ENCODE measurements at regions not wholly inside any gene's neighbourhood (a gene's known extent, or its start where the extent isn't known, plus 50 kb on each side); places are given as distances from the start of the nearest gene placed in this dataset.

- peaks cover 56% of the 10 kb centered on the region for H3K27me3 ChIP-seq (replicated peaks; ENCODE audit: control insufficient read depth, insufficient read depth, low read length)
- H3K36me3 ChIP-seq (ENCODE audit: control insufficient read depth, insufficient read depth, low read length, severe bottlenecking): no peaks in the 10 kb centered on the region
- no peak overlapping the region for H3K9ac ChIP-seq (ENCODE audit: low read length)
- H3K4me3 ChIP-seq (ENCODE audit: low read length): no peak overlapping the region
- no peaks in the 10 kb centered on the region for H3K9me3 ChIP-seq (ENCODE audit: control insufficient read depth, low read length)
- DNase-seq (ENCODE audit: low read depth): no peak
- peaks cover 10% of the 10 kb centered on the region for H3K4me1 ChIP-seq (ENCODE audit: control insufficient read depth, insufficient read depth, low read length)
Observed at GRCh38 chr5:133881576-133882388, 86.6 kb downstream of the C5orf15 start.

GRCh38 chr5:133878236-133878555 is 90.2 kb downstream of the C5orf15 start:
- Histone ChIP-seq H3K4me1 (ENCODE audit: control insufficient read depth, insufficient read depth, low read length) (peaks cover 4% of the 10 kb centered on the region), H3K27me3 (replicated peaks; ENCODE audit: control insufficient read depth, insufficient read depth, low read length) (peaks cover 41% of the 10 kb centered on the region), H3K9me3 (ENCODE audit: control insufficient read depth, low read length) (peaks cover 4% of the 10 kb centered on the region), H3K36me3 (ENCODE audit: control insufficient read depth, insufficient read depth, low read length, severe bottlenecking) (no peaks in the 10 kb centered on the region), H3K9ac (ENCODE audit: low read length) (no peak overlapping the region), H3K4me3 (ENCODE audit: low read length) (no peak overlapping the region)
- DNase-seq (ENCODE audit: low read depth): no peak

DNA sequence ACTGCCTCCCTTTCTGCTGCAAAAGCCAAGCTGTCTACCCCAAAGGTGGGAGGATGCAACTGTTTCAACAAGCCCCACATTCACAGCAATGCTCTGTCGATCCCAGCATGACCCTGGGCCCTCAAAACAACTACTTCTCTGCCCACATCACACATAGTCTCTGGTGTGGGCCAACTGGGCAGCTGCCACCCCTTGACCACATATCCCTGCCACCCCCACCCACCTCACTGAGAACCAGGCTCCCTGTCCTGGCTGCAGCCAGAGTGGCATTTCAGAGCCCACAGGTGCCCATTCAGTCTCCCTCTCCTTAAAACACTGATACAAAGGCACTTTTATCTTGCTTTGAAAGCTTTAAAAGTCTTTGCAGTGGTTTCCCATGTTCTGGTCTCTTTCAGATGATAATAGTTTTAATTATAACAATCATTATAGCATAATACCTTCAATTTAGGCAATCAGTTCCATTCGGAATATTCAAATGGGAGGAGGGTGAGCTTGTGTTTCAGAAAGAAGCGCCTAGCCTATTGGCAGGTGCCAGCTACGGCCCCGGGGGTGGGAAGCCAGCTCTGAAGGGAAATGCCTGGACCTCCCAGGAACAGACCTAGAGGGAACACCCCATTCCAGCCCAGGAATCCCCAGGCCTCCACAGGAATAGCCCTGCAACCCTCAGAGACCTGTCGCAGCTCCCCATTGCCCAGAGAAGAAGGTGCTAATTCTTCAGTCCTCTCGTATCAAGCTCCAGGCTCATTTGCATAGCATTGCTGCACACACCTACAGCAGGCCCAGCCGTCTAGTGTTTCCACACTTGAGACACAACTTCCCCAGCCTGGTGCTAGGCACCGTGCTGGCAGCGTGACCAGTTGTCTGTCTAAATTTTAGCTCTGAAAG is 90.8 kb downstream of the C5orf15 start:
- peaks cover 4% of the 10 kb centered on the region for H3K9me3 ChIP-seq (ENCODE audit: control insufficient read depth, low read length)
- DNase-seq (ENCODE audit: low read depth): no peak
- peaks cover 4% of the 10 kb centered on the region for H3K4me1 ChIP-seq (ENCODE audit: control insufficient read depth, insufficient read depth, low read length)
- H3K27me3 ChIP-seq (replicated peaks; ENCODE audit: control insufficient read depth, insufficient read depth, low read length): peaks cover 35% of the 10 kb centered on the region
- no peak overlapping the region for H3K4me3 ChIP-seq (ENCODE audit: low read length)
- H3K36me3 ChIP-seq (ENCODE audit: control insufficient read depth, insufficient read depth, low read length, severe bottlenecking): no peaks in the 10 kb centered on the region
- H3K9ac ChIP-seq (ENCODE audit: low read length): no peak overlapping the region

- H3K4me3 ChIP-seq (ENCODE audit: low read length): no peak overlapping the region
Observed at GRCh38 chr5:133876266-133876665, 92.2 kb downstream of the C5orf15 start.

DNA sequence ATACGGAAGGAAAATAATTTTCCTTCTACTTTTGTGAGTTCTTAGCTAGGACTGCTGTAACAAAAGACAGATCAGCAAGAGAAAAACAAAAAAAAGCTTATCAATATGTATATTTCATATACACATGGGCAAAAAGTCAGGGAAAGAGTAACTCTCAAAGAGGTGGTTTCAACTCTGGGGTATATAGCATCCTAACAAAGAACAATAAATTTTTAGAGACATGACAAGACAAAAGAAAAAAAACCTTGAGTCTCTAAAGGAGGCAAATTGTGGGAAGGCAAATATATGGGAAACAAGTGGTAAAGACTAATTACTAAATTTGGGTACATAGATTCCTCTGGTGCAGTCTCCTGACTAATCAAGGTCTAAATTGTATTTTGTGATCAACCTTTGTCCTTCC is 93.2 kb downstream of the C5orf15 start:
- no peak for DNase-seq (ENCODE audit: low read depth)
- peaks cover 10% of the 10 kb centered on the region for H3K4me1 ChIP-seq (ENCODE audit: control insufficient read depth, insufficient read depth, low read length)
- H3K27me3 ChIP-seq (replicated peaks; ENCODE audit: control insufficient read depth, insufficient read depth, low read length): peaks cover 15% of the 10 kb centered on the region
- H3K9me3 ChIP-seq (ENCODE audit: control insufficient read depth, low read length): peaks cover 4% of the 10 kb centered on the region
- H3K36me3 ChIP-seq (ENCODE audit: control insufficient read depth, insufficient read depth, low read length, severe bottlenecking): no peaks in the 10 kb centered on the region
- H3K4me3 ChIP-seq (ENCODE audit: low read length): no peak overlapping the region
- no peak overlapping the region for H3K9ac ChIP-seq (ENCODE audit: low read length)

More at GRCh38 chr5:133876266-133876665, 92.2 kb downstream of the C5orf15 start:
- H3K36me3 ChIP-seq (ENCODE audit: control insufficient read depth, insufficient read depth, low read length, severe bottlenecking): no peaks in the 10 kb centered on the region
- DNase-seq (ENCODE audit: low read depth): no peak
- peaks cover 22% of the 10 kb centered on the region for H3K27me3 ChIP-seq (replicated peaks; ENCODE audit: control insufficient read depth, insufficient read depth, low read length)
- peaks cover 4% of the 10 kb centered on the region for H3K9me3 ChIP-seq (ENCODE audit: control insufficient read depth, low read length)
- no peak overlapping the region for H3K9ac ChIP-seq (ENCODE audit: low read length)
- peaks cover 4% of the 10 kb centered on the region for H3K4me1 ChIP-seq (ENCODE audit: control insufficient read depth, insufficient read depth, low read length)

DNA sequence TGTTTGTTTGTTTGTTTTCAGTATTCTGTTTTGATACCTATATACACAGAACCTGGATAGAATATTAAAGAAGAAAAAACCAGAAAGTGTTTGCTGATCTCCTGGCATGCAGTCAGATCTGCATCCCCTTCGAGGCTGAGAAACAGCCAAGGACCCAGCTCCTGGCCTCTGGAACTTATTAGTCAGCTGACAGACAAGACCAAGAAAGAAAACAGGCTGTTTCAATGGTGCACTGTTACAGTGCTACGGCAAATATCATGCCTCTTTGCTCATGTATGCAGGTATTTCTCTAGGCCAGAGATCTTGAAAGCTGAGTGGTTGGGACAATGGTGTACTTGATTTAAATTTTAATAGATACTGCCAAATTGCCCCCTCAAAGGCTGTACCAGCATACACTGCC is 95.0 kb downstream of the C5orf15 start:
- DNase-seq (ENCODE audit: low read depth): no peak
- peaks cover 4% of the 10 kb centered on the region for H3K9me3 ChIP-seq (ENCODE audit: control insufficient read depth, low read length)
- no peaks in the 10 kb centered on the region for H3K27me3 ChIP-seq (replicated peaks; ENCODE audit: control insufficient read depth, insufficient read depth, low read length)
- H3K4me1 ChIP-seq (ENCODE audit: control insufficient read depth, insufficient read depth, low read length): peaks cover 17% of the 10 kb centered on the region
- H3K4me3 ChIP-seq (ENCODE audit: low read length): no peak overlapping the region
- no peak overlapping the region for H3K9ac ChIP-seq (ENCODE audit: low read length)
- H3K36me3 ChIP-seq (ENCODE audit: control insufficient read depth, insufficient read depth, low read length, severe bottlenecking): no peaks in the 10 kb centered on the region

DNA sequence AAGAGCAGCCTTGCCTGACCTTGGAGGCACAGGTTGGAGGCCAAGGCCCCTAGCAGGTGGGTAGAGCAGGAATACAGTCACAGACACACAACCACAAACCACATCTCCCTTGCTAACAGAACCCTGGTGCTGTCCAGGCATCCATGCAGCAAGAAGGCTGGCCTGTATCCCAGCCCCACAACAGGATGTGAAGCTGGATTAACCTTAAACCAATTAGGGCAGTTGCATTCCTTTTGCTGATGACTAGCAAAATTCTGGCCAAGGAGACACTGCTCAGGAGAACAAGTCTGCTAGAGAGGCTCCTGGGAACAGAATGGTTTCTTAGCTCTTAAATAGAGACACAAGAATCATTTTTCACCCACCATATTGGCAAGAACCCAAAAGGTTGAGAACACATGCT is 97.8 kb downstream of the C5orf15 start:
- Histone ChIP-seq H3K36me3 (ENCODE audit: control insufficient read depth, insufficient read depth, low read length, severe bottlenecking) (no peaks in the 10 kb centered on the region), H3K27me3 (replicated peaks; ENCODE audit: control insufficient read depth, insufficient read depth, low read length) (peaks cover 16% of the 10 kb centered on the region), H3K9me3 (ENCODE audit: control insufficient read depth, low read length) (peaks cover 1% of the 10 kb centered on the region), H3K4me1 (ENCODE audit: control insufficient read depth, insufficient read depth, low read length) (peaks cover 17% of the 10 kb centered on the region), H3K4me3 (ENCODE audit: low read length) (no peak overlapping the region), H3K9ac (ENCODE audit: low read length) (no peak overlapping the region)
- DNase-seq (ENCODE audit: low read depth): peak; percentile 22

DNA sequence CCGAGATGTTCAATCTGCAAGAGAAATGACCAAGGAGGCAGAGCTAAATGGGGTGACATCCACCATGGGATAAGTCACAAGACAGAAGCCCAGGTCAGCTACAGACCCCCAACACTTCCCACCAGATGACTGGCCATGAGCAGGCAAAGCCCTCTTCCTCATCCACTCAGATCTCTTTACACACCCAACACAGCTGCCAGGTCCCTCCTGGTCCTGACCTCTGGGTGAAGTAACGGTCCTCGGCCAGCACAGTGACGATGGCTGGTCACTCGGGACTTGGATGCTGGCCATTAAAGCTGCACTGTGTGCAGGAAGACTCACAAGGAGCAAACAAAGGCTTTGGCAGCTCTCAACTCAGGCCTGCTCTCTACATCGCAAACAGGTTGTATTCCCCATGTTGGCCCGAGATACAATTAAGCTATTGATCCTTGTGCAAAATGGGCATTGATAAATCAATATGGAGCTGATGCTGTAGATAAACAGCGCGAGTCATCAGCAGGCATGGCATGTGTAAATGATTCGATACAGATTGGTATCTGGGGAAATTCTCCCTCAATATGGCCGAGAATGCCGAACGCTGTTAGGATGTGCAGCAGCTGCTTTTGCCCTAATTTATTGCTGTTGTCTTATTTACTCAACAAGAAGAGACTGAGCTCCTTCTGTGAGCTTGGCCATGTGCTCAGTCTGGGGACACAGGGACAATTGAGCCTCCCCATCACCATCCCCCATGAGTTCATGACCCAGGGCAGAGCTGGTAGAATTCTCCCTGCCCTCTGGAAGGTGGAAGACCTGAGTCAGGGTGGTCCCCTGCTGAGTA is 98.7 kb downstream of the C5orf15 start:
- Histone ChIP-seq H3K27me3 (replicated peaks; ENCODE audit: control insufficient read depth, insufficient read depth, low read length) (peaks cover 23% of the 10 kb centered on the region), H3K9me3 (ENCODE audit: control insufficient read depth, low read length) (no peaks in the 10 kb centered on the region), H3K4me1 (ENCODE audit: control insufficient read depth, insufficient read depth, low read length) (peaks cover 17% of the 10 kb centered on the region), H3K36me3 (ENCODE audit: control insufficient read depth, insufficient read depth, low read length, severe bottlenecking) (no peaks in the 10 kb centered on the region), H3K4me3 (ENCODE audit: low read length) (peak overlapping the region; percentile 58), H3K9ac (ENCODE audit: low read length) (peak overlapping the region; percentile 43)
- no peak for DNase-seq (ENCODE audit: low read depth)

GRCh38 chr5:133868946-133869518 is 99.4 kb downstream of the C5orf15 start:
- H3K4me3 ChIP-seq (ENCODE audit: low read length): peak overlapping the region; percentile 58
- no peaks in the 10 kb centered on the region for H3K9me3 ChIP-seq (ENCODE audit: control insufficient read depth, low read length)
- H3K27me3 ChIP-seq (replicated peaks; ENCODE audit: control insufficient read depth, insufficient read depth, low read length): peaks cover 24% of the 10 kb centered on the region
- peaks cover 13% of the 10 kb centered on the region for H3K4me1 ChIP-seq (ENCODE audit: control insufficient read depth, insufficient read depth, low read length)
- peak; percentile 76 for DNase-seq (ENCODE audit: low read depth)
- H3K36me3 ChIP-seq (ENCODE audit: control insufficient read depth, insufficient read depth, low read length, severe bottlenecking): no peaks in the 10 kb centered on the region
- peak overlapping the region; percentile 43 for H3K9ac ChIP-seq (ENCODE audit: low read length)

- no peaks in the 10 kb centered on the region for H3K9me3 ChIP-seq (ENCODE audit: control insufficient read depth, low read length)
- no peak overlapping the region for H3K9ac ChIP-seq (ENCODE audit: low read length)
- DNase-seq (ENCODE audit: low read depth): no peak
- peaks cover 13% of the 10 kb centered on the region for H3K4me1 ChIP-seq (ENCODE audit: control insufficient read depth, insufficient read depth, low read length)
- no peaks in the 10 kb centered on the region for H3K36me3 ChIP-seq (ENCODE audit: control insufficient read depth, insufficient read depth, low read length, severe bottlenecking)
- peaks cover 34% of the 10 kb centered on the region for H3K27me3 ChIP-seq (replicated peaks; ENCODE audit: control insufficient read depth, insufficient read depth, low read length)
- H3K4me3 ChIP-seq (ENCODE audit: low read length): no peak overlapping the region
Observed at GRCh38 chr5:133867851-133868545, 100.4 kb downstream of the C5orf15 start.

Data from adipocyte (in vitro differentiated cells).